Astrocyte of the cerebellum (primary cell): ENCODE measurements at regions not wholly inside any gene's neighbourhood (a gene's known extent, or its start where the extent isn't known, plus 50 kb on each side); places are given as distances from the start of the nearest gene placed in this dataset.
A peak's percentile ranks its signal among the peaks of the same experiment; 100 is the strongest.

Experiments used
- DNase-seq: peaks from one replicate; pipeline ENCODE4 v3.0.0-alpha.2; 2011; ENCODE audit warnings: low read depth
- H3K4me3 ChIP-seq: 2 replicates; pipeline ENCODE4 v1.5.1; 2011; ENCODE audit warnings: mild to moderate bottlenecking, low read depth, low read length, moderate library complexity
- CTCF ChIP-seq: IDR thresholded peaks from 2 replicates; pipeline ENCODE4 v1.5.1; 2012; ENCODE audit warnings: low read length, low read depth, moderate library complexity, mild to moderate bottlenecking; ENCODE audit errors: missing control alignments
- in situ Hi-C: cut with HindIII; loops from 2 replicates; pipeline ENCODE4 v1.10.0; 2017; ENCODE audit warnings: low sequenced_read_pairs

GRCh38 chr6:132972971-132973370 lies 158.6 kb downstream of the RPS12 start:
- DNase-seq = peak; percentile 76
- TF ChIP-seq CTCF = no peak
- H3K4me3 ChIP-seq = no peak overlapping the region
- in situ Hi-C loops = no loop called here

GRCh38 chr6:132973514-132973993 lies 159.2 kb downstream of the RPS12 start:
- H3K4me3 ChIP-seq = no peak overlapping the region
- in situ Hi-C loops = no loop called here
- TF ChIP-seq CTCF = no peak
- DNase-seq = no peak

- in situ Hi-C loops = no loop called here
- H3K4me3 ChIP-seq = no peak overlapping the region
- TF ChIP-seq CTCF = no peak
- no peak for DNase-seq
These were observed 159.8 kb downstream of the RPS12 start for GRCh38 chr6:132974122-132974521.

- H3K4me3 ChIP-seq = no peak overlapping the region
- DNase-seq = no peak
- in situ Hi-C loops = no loop called here
- no peak for TF ChIP-seq CTCF
These were observed 163.0 kb downstream of the RPS12 start for GRCh38 chr6:132977413-132977812.

GRCh38 chr6:132978685-132979084 lies 164.3 kb downstream of the RPS12 start:
- in situ Hi-C loops = no loop called here
- H3K4me3 ChIP-seq = no peak overlapping the region
- TF ChIP-seq CTCF = no peak
- no peak for DNase-seq

GRCh38 chr6:132993738-132994137 lies 179.4 kb downstream of the RPS12 start:
- DNase-seq = no peak
- H3K4me3 ChIP-seq = no peak overlapping the region
- no peak for TF ChIP-seq CTCF
- in situ Hi-C loops = no loop called here

- in situ Hi-C loops = no loop called here
- TF ChIP-seq CTCF = no peak
- no peak for DNase-seq
- H3K4me3 ChIP-seq = no peak overlapping the region
These were observed 180.6 kb downstream of the RPS12 start for GRCh38 chr6:132995009-132995408.
